Activated CD4-positive, alpha-beta memory T cell treated with anti-CD3 and anti-CD28 coated beads for 36 hours (primary cell): ENCODE measurements at regions not wholly inside any gene's neighbourhood (a gene's known extent, or its start where the extent isn't known, plus 50 kb on each side); places are given as distances from the start of the nearest gene placed in this dataset.
"Not testable (repeated sequence)": the region's sequence is repeated elsewhere in the genome, so short reads cannot be mapped to it uniquely, and the experiment has no call there.

Source experiments
- CTCF ChIA-PET: fragments of 350-600 bp; sonication (Branson Sonifier 250); formaldehyde crosslinking; loops from one replicate; lab custom pipeline; 2021; ENCODE audit warnings: antibody characterized with exemption, inconsistent platforms; lab: Charles Lee
- POLR2A ChIA-PET: fragments of 350-600 bp; sonication (Branson Sonifier 250); formaldehyde crosslinking; loops from one replicate; lab custom pipeline; 2021; ENCODE audit warnings: antibody characterized with exemption; lab: Charles Lee
- DNase-seq: peaks from one replicate; pipeline ENCODE4 v3.0.0-alpha.2; 2020
- H3K27ac Mint-ChIP-seq: one replicate; pipeline ENCODE4 v1.8.0; 2021; ENCODE audit warnings: mixed read lengths
- H3K27me3 Mint-ChIP-seq: one replicate; pipeline ENCODE4 v1.8.0; 2021; ENCODE audit warnings: mixed read lengths
- H3K36me3 Mint-ChIP-seq: one replicate; pipeline ENCODE4 v1.8.0; 2021; ENCODE audit warnings: mixed read lengths
- H3K4me1 Mint-ChIP-seq: one replicate; pipeline ENCODE4 v1.8.0; 2021; ENCODE audit warnings: low read depth, mixed read lengths
- H3K4me3 Mint-ChIP-seq: one replicate; pipeline ENCODE4 v1.8.0; 2021; ENCODE audit warnings: mild to moderate bottlenecking, mixed read lengths
- H3K9me3 Mint-ChIP-seq: one replicate; pipeline ENCODE4 v1.8.0; 2021; ENCODE audit warnings: mixed read lengths
- intact Hi-C: fragments of 100-400 bp; cut with micrococcal nuclease; formaldehyde crosslinking; loops from one replicate; pipeline ENCODE4 v1.15.1; 2023

DNA sequence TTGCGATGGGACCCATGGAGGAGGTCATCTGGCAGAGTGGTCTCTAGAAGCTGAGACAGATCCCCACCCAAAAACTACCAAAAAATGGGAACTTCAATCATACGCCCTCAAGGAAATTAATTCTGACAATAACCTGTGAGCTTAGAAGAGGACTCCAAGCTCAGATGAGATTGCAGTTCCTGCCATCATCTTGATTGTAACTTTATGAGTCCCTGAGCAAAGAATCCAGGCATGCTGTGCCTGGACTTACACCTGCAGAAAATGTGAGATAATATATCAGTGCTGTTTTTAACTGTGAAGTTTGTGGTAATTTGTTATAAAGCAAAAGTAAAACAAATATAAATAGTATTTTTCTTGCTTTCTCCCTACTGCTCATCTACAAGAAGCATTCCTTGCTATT, 299.6 kb upstream of the MBL2 start:
- H3K36me3 Mint-ChIP-seq: no peaks in the 10 kb centered on the region

DNA sequence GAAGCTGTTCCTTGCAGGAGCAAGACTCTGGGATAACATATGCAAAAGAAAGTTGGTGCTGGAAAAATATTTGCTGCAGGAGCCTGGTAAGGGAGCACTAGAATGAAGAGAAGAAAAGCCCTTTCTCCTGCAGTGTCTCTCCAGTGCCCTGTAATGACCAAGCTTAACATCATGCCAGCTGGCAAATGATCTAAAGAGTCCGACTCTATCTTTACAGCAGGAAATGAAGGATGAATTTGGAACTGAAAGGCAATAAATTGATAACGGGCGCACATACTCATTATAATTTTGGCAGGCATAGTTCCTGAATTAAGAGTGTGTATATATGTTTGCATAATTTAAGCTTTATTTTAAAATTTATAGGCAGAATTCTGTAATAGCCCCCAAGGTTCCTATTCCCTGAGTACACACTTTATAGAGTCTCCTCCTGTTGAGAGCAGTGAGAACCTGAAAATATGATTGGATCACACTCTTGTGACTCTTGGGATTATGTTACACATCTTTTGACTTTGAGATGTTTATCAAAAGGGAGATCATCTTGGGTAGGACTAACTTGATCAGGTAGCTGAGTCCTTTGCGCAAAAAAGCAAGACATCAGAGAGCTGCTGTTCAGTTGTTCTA, 299.0 kb upstream of the MBL2 start:
- no peaks in the 10 kb centered on the region for H3K4me1 Mint-ChIP-seq
- no peaks in the 10 kb centered on the region for H3K36me3 Mint-ChIP-seq
- no peak overlapping the region for H3K4me3 Mint-ChIP-seq
- no peak overlapping the region for H3K27ac Mint-ChIP-seq
- ChIA-PET CTCF (no interaction called here), POLR2A (no interaction called here)
- H3K27me3 Mint-ChIP-seq: no peaks in the 10 kb centered on the region
- DNase-seq: no peak
- intact Hi-C loops: no loop called here
- H3K9me3 Mint-ChIP-seq: peaks cover 14% of the 10 kb centered on the region

More for the DNA sequence above, 299.6 kb upstream of the MBL2 start:
- Mint-ChIP-seq H3K4me3 (no peak overlapping the region), H3K9me3 (peaks cover 14% of the 10 kb centered on the region), H3K27ac (no peak overlapping the region), H3K27me3 (no peaks in the 10 kb centered on the region), H3K4me1 (no peaks in the 10 kb centered on the region)
- POLR2A ChIA-PET: no interaction called here
- intact Hi-C loops: no loop called here
- CTCF ChIA-PET: no interaction called here
- DNase-seq: no peak

DNA sequence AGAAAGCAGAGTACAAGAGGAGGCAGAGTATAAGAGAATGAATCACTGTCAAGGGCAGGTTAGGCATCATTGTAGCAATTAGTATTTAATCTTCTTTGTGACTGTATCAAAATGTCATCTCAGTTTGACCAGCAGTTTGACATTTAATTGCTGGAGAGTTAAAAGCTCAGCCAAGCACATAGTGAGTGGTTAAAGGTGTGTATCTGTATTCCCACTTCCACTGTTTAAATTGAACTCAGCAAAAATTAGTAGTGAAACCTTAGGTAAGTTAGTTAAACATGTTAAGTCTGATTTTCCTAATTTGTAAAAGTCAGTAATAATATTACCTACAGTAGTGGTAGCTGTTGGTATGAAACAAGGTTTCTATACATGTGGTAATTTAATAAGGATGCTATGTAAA, 296.4 kb upstream of the MBL2 start:
- POLR2A ChIA-PET: no interaction called here

DNA sequence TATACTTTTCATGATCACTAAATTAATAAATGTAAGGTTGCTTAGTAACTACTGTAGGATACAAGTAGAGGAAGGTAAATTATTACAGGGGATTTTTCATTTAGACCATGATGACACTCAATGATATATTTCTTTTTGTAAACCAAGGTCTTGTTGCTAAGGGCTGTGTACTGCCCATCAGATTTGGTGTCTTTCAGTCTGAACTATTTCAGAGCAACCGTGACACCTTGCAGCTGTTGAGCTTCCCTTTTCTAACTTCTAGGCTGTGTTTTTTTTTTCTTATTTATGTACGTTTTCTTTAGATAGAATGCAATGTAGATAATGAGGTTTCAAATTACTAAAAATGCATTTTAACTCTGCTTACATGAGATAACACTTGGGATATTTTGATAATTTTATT, 292.0 kb upstream of the MBL2 start:
- no peaks in the 10 kb centered on the region for H3K4me1 Mint-ChIP-seq
- H3K4me3 Mint-ChIP-seq: no peak overlapping the region
- no peaks in the 10 kb centered on the region for H3K27me3 Mint-ChIP-seq
- ChIA-PET POLR2A (no interaction called here), CTCF (no interaction called here)
- intact Hi-C loops: no loop called here
- no peaks in the 10 kb centered on the region for H3K36me3 Mint-ChIP-seq
- H3K9me3 Mint-ChIP-seq: peaks cover 17% of the 10 kb centered on the region
- no peak overlapping the region for H3K27ac Mint-ChIP-seq
- DNase-seq: no peak

More for the DNA sequence above, 296.4 kb upstream of the MBL2 start:
- H3K4me1 Mint-ChIP-seq: no peaks in the 10 kb centered on the region
- no peak for DNase-seq
- H3K27me3 Mint-ChIP-seq: no peaks in the 10 kb centered on the region
- intact Hi-C loops: no loop called here
- no peak overlapping the region for H3K27ac Mint-ChIP-seq
- CTCF ChIA-PET: no interaction called here
- peaks cover 12% of the 10 kb centered on the region for H3K9me3 Mint-ChIP-seq
- no peak overlapping the region for H3K4me3 Mint-ChIP-seq
- no peaks in the 10 kb centered on the region for H3K36me3 Mint-ChIP-seq

DNA sequence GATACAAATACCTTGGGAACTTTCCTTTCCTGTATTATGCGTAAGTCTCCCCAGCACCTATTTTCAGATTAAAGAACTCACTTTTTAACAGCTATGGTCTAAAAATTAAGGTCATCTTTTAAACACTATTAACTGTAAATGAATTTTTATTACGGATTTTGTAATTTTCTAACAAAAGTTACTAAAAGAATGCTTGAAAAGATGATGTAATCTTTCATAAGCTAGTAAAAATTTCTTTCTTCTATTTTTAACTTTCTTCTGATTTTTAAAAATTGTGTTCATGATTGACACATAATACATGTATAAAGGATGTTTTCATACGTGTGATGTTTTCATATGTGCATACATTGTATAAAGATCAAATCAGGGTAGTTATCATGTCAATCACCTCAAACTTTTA, 291.2 kb upstream of the MBL2 start:
- no peaks in the 10 kb centered on the region for H3K27me3 Mint-ChIP-seq
- no peaks in the 10 kb centered on the region for H3K36me3 Mint-ChIP-seq
- intact Hi-C loops: no loop called here
- no peak overlapping the region for H3K4me3 Mint-ChIP-seq
- H3K4me1 Mint-ChIP-seq: no peaks in the 10 kb centered on the region
- no peak overlapping the region for H3K27ac Mint-ChIP-seq
- H3K9me3 Mint-ChIP-seq: peaks cover 18% of the 10 kb centered on the region
- CTCF ChIA-PET: no interaction called here
- POLR2A ChIA-PET: no interaction called here
- DNase-seq: no peak

DNA sequence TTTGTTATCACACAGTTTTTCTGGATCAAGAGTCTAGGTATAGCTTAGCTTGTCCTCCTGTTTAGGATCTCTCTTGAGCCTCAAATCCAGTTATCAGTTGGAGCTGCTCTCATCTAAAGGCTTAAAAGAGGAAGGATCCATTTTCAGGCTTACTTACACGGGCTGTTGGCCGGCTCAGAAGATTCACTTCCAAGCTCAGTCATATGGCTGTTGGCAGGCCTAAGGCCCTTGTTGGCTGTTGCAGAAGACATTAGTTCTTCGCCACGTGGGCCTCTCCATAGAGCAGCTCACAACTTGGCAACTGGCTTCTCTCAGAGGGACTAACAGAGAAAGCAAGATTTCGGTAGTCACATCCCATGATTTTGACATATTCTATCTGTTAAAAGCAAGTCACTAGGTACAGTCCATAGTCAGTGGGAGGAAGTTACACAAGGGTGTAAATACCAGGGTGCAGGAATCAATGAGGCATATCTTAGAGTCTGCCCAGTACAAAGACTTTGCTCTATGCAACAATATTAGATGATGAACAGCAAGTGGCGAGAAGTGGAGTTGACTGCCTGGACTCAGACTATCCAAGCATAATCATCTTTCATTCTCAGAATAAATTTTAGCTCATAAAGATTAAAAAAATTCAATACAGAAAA, 280.1 kb upstream of the MBL2 start:
- Mint-ChIP-seq H3K36me3 (no peaks in the 10 kb centered on the region), H3K4me1 (no peaks in the 10 kb centered on the region), H3K27me3 (no peaks in the 10 kb centered on the region), H3K27ac (no peak overlapping the region), H3K4me3 (no peak overlapping the region), H3K9me3 (peaks cover 26% of the 10 kb centered on the region)
- DNase-seq: no peak
- POLR2A ChIA-PET: no interaction called here
- intact Hi-C loops: no loop called here
- CTCF ChIA-PET: no interaction called here

DNA sequence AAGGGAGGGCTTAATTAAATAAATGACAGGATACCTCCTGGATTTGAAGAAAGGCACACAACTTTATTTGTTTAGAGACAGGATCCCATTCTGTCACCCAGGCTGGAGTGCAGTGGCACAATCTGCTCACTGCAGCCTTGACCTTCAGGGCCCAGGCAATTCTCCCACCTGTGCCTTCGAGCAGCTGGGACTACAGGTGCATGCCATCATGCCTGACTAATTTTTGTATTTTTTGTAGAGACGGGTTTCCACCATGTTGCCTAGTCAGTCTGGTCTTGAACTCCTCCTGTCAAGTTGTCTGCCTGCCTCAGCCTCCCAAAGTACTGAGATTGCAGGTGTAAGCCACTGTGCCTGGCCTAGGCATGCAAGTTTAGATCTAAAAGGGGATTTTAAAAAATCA, 272.7 kb upstream of the MBL2 start:
- Mint-ChIP-seq H3K4me1 (no peaks in the 10 kb centered on the region), H3K27me3 (no peaks in the 10 kb centered on the region), H3K36me3 (no peaks in the 10 kb centered on the region), H3K4me3 (no peak overlapping the region), H3K27ac (no peak overlapping the region), H3K9me3 (peaks cover 3% of the 10 kb centered on the region)
- CTCF ChIA-PET: no interaction called here
- no peak for DNase-seq
- POLR2A ChIA-PET: no interaction called here
- intact Hi-C loops: no loop called here

DNA sequence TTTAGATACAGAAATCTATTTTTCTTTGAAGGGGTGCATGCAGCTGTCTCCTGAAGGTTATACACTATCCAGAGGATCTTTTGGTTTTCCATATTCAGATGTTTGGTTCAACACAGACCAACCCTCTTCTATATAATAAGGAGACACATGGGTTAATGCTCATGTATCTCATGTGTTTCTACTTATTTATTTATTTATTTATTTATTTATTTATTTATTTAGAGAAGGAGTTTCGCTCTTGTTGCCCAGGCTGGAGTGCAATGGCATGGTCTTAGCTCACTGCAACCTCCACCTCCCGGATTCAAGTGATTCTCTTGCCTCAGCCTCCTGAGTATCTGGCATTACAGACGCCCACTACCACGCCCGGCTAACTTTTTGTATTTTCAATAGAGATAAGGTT, 263.2 kb upstream of the MBL2 start:
- H3K4me3 Mint-ChIP-seq, CTCF ChIA-PET, H3K4me1 Mint-ChIP-seq, intact Hi-C loops, H3K27ac Mint-ChIP-seq, H3K9me3 Mint-ChIP-seq, DNase-seq, POLR2A ChIA-PET, H3K36me3 Mint-ChIP-seq, H3K27me3 Mint-ChIP-seq: not testable (repeated sequence)

DNA sequence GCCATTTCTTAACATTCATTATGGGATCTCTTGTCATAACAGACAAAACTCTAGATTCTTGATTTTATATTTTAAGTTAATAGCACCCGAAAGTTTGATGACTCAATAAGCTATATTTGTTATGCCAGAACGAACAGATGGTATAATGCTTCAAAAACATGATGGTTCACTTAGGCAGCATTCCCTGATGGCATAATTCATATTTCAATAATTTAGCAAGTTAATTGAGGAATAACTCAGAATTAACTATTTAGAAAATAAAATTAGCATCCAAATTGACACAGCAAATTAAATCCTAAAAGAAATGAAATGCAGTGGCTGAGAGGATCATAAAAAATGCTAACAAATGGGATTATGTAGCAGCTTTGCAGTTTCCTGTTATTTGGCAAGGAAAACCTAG, 260.8 kb upstream of the MBL2 start:
- Mint-ChIP-seq H3K4me1 (no peaks in the 10 kb centered on the region), H3K36me3 (no peaks in the 10 kb centered on the region), H3K27ac (no peak overlapping the region), H3K9me3 (peaks cover 8% of the 10 kb centered on the region), H3K27me3 (no peaks in the 10 kb centered on the region), H3K4me3 (no peak overlapping the region)
- POLR2A ChIA-PET: no interaction called here
- DNase-seq: no peak
- intact Hi-C loops: no loop called here
- CTCF ChIA-PET: no interaction called here

DNA sequence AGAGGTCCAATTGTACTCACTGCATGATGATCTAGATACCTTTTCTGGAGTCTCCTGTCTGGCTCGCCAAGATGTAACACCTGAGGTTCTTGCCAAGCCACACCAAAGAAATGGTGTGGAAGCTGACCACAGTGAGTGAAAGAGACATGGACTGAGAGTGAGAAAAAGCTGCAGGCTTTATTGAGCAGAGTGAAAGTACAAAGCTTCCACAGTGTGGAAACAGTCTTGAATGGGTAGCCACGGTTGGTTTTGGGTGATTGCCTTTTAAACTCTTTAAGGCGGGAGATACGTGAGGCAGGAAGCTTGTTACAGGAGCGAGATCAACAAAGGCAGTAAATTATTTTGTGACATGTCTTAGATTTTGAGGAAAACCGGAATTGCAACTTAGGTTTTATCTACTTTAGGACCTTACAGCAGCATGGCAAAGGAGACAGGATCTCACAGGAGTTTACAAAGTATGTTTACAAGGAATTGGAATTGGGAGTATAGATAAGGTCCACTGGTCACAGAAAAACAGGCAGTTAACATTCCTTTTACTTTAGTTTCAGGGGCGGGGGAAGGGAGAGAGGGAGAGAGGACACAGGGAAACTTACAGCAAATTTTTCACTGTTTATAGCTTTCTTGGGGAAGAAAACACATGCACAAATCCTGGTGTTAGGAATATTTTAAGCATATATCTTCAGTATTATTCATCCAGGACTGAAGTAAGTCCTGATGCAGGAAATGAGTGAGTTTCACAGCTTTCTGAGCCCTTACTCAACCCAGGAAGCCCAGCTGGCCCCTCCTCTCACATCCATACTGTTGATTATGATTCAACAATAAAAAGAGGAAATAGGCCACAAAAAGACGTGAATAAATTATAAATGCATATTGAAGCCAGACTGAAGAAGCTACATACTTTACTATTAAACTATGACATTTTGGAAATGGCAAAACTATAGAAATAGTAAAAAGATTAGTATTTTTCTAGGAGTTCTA, 257.6 kb upstream of the MBL2 start:
- DNase-seq, H3K4me3 Mint-ChIP-seq, H3K9me3 Mint-ChIP-seq, H3K36me3 Mint-ChIP-seq, CTCF ChIA-PET, H3K4me1 Mint-ChIP-seq, H3K27ac Mint-ChIP-seq, H3K27me3 Mint-ChIP-seq, POLR2A ChIA-PET, intact Hi-C loops: not testable (repeated sequence)

DNA sequence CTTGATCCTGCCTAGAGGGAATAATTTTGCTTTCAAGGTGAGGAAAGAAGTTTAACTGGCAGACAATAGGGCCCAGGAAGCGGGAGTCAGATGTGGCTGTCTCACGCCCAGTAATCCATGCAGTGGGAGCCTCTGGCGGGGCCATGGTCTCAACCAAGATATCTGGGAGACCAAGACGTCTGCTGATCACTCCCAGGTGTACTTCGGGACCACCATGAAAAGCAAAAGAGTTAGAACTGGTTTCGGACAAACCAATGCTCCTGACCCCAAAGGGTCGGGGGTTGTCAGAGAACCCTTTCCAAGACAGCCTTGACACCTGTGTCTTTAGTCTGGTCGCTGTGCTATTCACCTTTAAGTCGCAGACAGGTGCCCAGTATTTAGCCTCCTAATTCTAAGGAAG, 256.9 kb upstream of the MBL2 start:
- no peaks in the 10 kb centered on the region for H3K36me3 Mint-ChIP-seq
- POLR2A ChIA-PET: no interaction called here
- H3K4me1 Mint-ChIP-seq: no peaks in the 10 kb centered on the region
- no peak for DNase-seq
- H3K27me3 Mint-ChIP-seq: no peaks in the 10 kb centered on the region
- H3K27ac Mint-ChIP-seq: no peak overlapping the region
- peaks cover 10% of the 10 kb centered on the region for H3K9me3 Mint-ChIP-seq
- H3K4me3 Mint-ChIP-seq: no peak overlapping the region
- intact Hi-C loops: no loop called here
- CTCF ChIA-PET: no interaction called here

DNA sequence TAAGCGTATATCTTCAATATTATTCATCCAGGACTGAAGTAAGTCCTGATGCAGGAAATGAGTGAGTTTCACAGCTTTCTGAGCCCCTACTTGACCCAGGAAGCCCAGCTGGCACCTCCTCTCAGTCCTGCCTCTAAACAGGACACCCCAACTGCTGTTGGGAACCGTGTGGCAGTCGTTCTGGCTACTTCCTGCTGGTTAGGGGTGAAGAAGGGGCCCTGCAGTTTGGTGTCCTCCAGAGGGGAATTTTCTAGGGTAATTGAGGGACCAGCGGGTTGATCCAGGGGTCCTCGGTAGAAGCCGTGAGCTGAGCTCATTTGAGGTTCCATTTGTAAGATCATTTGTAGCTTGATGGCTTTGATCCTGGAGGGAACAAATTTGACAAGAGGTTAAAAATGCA, 253.2 kb upstream of the MBL2 start:
- H3K9me3 Mint-ChIP-seq, DNase-seq, POLR2A ChIA-PET, H3K27ac Mint-ChIP-seq, H3K4me1 Mint-ChIP-seq, H3K27me3 Mint-ChIP-seq, intact Hi-C loops, CTCF ChIA-PET, H3K36me3 Mint-ChIP-seq, H3K4me3 Mint-ChIP-seq: not testable (repeated sequence)
